ENCODE measurements at regions not wholly inside any gene's neighbourhood (a gene's known extent, or its start where the extent isn't known, plus 50 kb on each side); places are given as distances from the start of the nearest gene placed in this dataset.
"Not testable (repeated sequence)": the region's sequence is repeated elsewhere in the genome, so short reads cannot be mapped to it uniquely, and the experiment has no call there.

- DNase-seq, result no peak
Observed at GRCh38 chr18:14937271-14937670, 189.3 kb downstream of the ANKRD30B start.

- no peak for DNase-seq
Observed at GRCh38 chr18:14939141-14939540, 191.2 kb downstream of the ANKRD30B start.

GRCh38 chr18:14940106-14940505 is 192.1 kb downstream of the ANKRD30B start:
- DNase-seq, result not testable (repeated sequence)

- no peak for DNase-seq
Observed at GRCh38 chr18:14940735-14941134, 192.8 kb downstream of the ANKRD30B start.

GRCh38 chr18:14941256-14941655 is 193.3 kb downstream of the ANKRD30B start:
- DNase-seq, result no peak

GRCh38 chr18:14941792-14942191 is 193.8 kb downstream of the ANKRD30B start:
- no peak for DNase-seq

- no peak for DNase-seq
Observed at GRCh38 chr18:14942275-14942674, 194.3 kb downstream of the ANKRD30B start.

GRCh38 chr18:14943486-14943885 is 195.5 kb downstream of the ANKRD30B start:
- no peak for DNase-seq

GRCh38 chr18:14943967-14944636 is 196.1 kb downstream of the ANKRD30B start:
- no peak for DNase-seq

GRCh38 chr18:14944838-14945237 is 196.9 kb downstream of the ANKRD30B start:
- DNase-seq, result no peak

- DNase-seq, result no peak
Observed at GRCh38 chr18:14945286-14945685, 197.3 kb downstream of the ANKRD30B start.

GRCh38 chr18:14945984-14946383 is 198.0 kb downstream of the ANKRD30B start:
- no peak for DNase-seq

GRCh38 chr18:14946741-14947470 is 198.9 kb downstream of the ANKRD30B start:
- DNase-seq, result not testable (repeated sequence)

GRCh38 chr18:14947482-14948162 is 199.7 kb downstream of the ANKRD30B start:
- DNase-seq, result no peak

GRCh38 chr18:14948163-14948540 is 200.2 kb downstream of the ANKRD30B start:
- no peak for DNase-seq

GRCh38 chr18:14949800-14950664 is 202.1 kb downstream of the ANKRD30B start:
- peak; percentile 74 for DNase-seq

GRCh38 chr18:14952444-14953077 is 204.6 kb downstream of the ANKRD30B start:
- not testable (repeated sequence) for DNase-seq

GRCh38 chr18:14958701-14959100 is 210.7 kb downstream of the ANKRD30B start:
- no peak for DNase-seq

GRCh38 chr18:14959550-14959949 is 211.6 kb downstream of the ANKRD30B start:
- no peak for DNase-seq

GRCh38 chr18:14961991-14962390 is 214.0 kb downstream of the ANKRD30B start:
- DNase-seq, result no peak

- no peak for DNase-seq
Observed at GRCh38 chr18:14962626-14963025, 214.7 kb downstream of the ANKRD30B start.

- no peak for DNase-seq
Observed at GRCh38 chr18:14963246-14963645, 215.3 kb downstream of the ANKRD30B start.

Measured in kidney glomerular epithelial cell (primary cell).